Retinal pigment epithelial cell (primary cell): ENCODE measurements at regions not wholly inside any gene's neighbourhood (a gene's known extent, or its start where the extent isn't known, plus 50 kb on each side); places are given as distances from the start of the nearest gene placed in this dataset.

Experiments used
- DNase-seq: peaks from one replicate; pipeline ENCODE4 v3.0.0-alpha.2; 2010; ENCODE audit warnings: low read depth
- H3K4me3 ChIP-seq: 2 replicates; pipeline ENCODE4 v1.5.1; 2011; ENCODE audit warnings: mild to moderate bottlenecking, low read length, control low read depth, moderate library complexity
- CTCF ChIP-seq: conservative IDR thresholded peaks from 2 replicates; pipeline ENCODE4 v1.5.1; 2011; ENCODE audit warnings: low read depth, low read length, control low read depth, inconsistent platforms

DNA sequence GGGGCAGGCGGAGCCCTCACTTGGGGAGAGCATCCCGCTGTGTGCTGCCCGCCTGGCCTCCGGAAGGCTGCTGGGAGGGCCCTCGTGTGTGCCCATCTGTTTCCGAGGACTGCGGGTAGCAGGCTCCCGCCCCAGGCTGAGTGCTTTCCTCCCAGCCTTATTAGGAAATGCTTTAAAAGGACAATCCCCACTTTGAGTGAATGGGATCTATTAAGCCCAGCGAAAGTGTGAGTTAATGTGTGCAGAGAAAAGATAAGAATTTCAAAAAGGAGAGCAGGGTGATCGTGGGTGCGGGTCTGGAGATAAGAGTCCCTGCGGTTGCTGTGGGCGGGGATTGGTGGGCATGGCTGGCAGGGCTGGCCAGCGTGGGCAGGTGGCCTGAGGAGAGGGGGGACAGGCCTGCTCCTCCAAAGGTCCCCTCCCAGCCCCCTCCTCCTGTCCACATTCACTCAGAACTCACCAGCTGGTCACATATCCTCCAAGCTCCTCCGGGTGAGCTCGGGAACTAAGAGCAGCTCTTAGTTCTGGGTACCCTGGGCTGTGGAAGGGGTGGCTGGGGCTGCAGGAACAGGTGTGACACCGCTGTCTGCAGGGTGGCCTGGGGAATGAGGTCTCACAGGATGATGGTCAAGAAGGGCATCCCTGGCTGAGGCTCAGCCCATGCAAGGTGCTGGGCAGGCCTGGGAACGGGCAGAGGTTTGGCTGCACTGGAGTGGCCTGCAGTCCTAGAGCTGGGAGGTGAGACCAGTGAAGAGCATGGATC is 1260.3 kb downstream of the BRD1 start:
- no peak for DNase-seq
- no peak overlapping the region for H3K4me3 ChIP-seq
- TF ChIP-seq CTCF: no peak

DNA sequence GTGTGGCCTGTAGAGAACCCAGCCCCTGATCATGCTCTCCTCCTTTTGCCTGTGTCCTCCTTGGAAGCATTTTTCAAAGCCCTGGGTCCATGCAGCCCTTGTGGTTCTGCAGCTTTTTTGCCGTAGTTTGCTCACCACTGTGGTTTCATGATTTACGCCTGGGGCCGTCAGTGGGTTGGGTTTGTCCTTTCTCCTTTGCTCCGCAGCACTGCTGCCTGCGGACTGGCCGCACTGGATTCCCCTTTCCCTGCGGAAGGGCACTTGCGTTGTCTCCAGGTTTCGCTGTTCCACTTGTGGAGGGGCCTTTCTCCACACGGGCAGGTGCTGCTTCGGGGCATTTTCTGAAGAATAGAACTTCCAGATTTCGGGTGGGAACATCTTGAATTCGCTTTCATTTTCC is 1260.9 kb downstream of the BRD1 start:
- H3K4me3 ChIP-seq: no peak overlapping the region
- TF ChIP-seq CTCF: no peak
- no peak for DNase-seq

GRCh38 chr22:48565901-48566501 is 1261.7 kb downstream of the BRD1 start:
- DNase-seq: no peak
- H3K4me3 ChIP-seq: no peak overlapping the region
- TF ChIP-seq CTCF: no peak

GRCh38 chr22:48564995-48565394 is 1262.7 kb downstream of the BRD1 start:
- TF ChIP-seq CTCF: no peak
- DNase-seq: no peak
- no peak overlapping the region for H3K4me3 ChIP-seq

- no peak overlapping the region for H3K4me3 ChIP-seq
- TF ChIP-seq CTCF: no peak
- DNase-seq: no peak
Measured at GRCh38 chr22:48563966-48564330, 1263.7 kb downstream of the BRD1 start.

GRCh38 chr22:48563118-48563965 is 1264.3 kb downstream of the BRD1 start:
- no peak overlapping the region for H3K4me3 ChIP-seq
- no peak for TF ChIP-seq CTCF
- DNase-seq: no peak
